WTC11 (cell line): ENCODE measurements at regions not wholly inside any gene's neighbourhood (a gene's known extent, or its start where the extent isn't known, plus 50 kb on each side); places are given as distances from the start of the nearest gene placed in this dataset.

Experiments
- ATAC-seq: fragments of 200-7000 bp; cut with Tn5 transposase; 2 replicates; pipeline ENCODE4 v1.10.0; 2021; ENCODE audit warnings: mild to moderate bottlenecking, moderate library complexity
- CTCF ChIA-PET: fragments of 300-600 bp; sonication (Branson Sonifier 250); formaldehyde crosslinking; loops from one replicate; lab custom pipeline; 2021; ENCODE audit warnings: antibody characterized with exemption; lab: Charles Lee
- POLR2A ChIA-PET: fragments of 350-600 bp; sonication (Branson Sonifier 250); formaldehyde crosslinking; loops from one replicate; lab custom pipeline; 2021; ENCODE audit warnings: antibody characterized with exemption; lab: Charles Lee
- DNase-seq: peaks from one replicate; pipeline ENCODE4 v3.0.0; 2021; ENCODE audit warnings: low spot score
- H3K27ac Mint-ChIP-seq: 2 replicates; pipeline ENCODE4 v1.8.0; 2021; ENCODE audit warnings: mixed read lengths
- H3K27me3 Mint-ChIP-seq: 2 replicates; pipeline ENCODE4 v1.8.0; 2021; ENCODE audit warnings: low read depth, mild to moderate bottlenecking, moderate library complexity, mixed read lengths
- H3K36me3 Mint-ChIP-seq: 2 replicates; pipeline ENCODE4 v1.8.0; 2021; ENCODE audit warnings: mixed read lengths
- H3K4me1 Mint-ChIP-seq: 2 replicates; pipeline ENCODE4 v1.8.0; 2022; ENCODE audit warnings: mixed read lengths
- H3K4me3 Mint-ChIP-seq: 2 replicates; pipeline ENCODE4 v1.8.0; 2021; ENCODE audit warnings: mild to moderate bottlenecking, moderate library complexity, mixed read lengths
- H3K9me3 Mint-ChIP-seq: 2 replicates; pipeline ENCODE4 v1.8.0; 2021; ENCODE audit warnings: mixed read lengths
- AFF4 ChIP-seq: sonication (generic); formaldehyde crosslinking; IDR thresholded peaks from 2 replicates; pipeline ENCODE4 v1.8.1; 2023; ENCODE audit warnings: mild to moderate bottlenecking, missing genetic modification reagents, borderline replicate concordance
- ATF2 ChIP-seq: sonication (generic); formaldehyde crosslinking; IDR thresholded peaks from 2 replicates; pipeline ENCODE4 v1.8.1; 2022; ENCODE audit warnings: low read depth, missing genetic modification reagents, borderline replicate concordance
- ATF3 ChIP-seq: sonication (generic); formaldehyde crosslinking; conservative IDR thresholded peaks from 2 replicates; pipeline ENCODE4 v1.8.1; 2022; ENCODE audit warnings: mild to moderate bottlenecking, missing genetic modification reagents
- CDX4 ChIP-seq: fragments of 250-450 bp; sonication (Bioruptor Pico); IDR thresholded peaks from 2 replicates; pipeline ENCODE4 v1.9.0; 2021; ENCODE audit warnings: moderate library complexity, mild to moderate bottlenecking, inconsistent platforms, borderline replicate concordance
- CTCF ChIP-seq: fragments of 200-600 bp; IDR thresholded peaks from 2 replicates; pipeline ENCODE4 v1.8.0; 2022; ENCODE audit warnings: antibody characterized with exemption
- ERG ChIP-seq: fragments of 250-450 bp; sonication (Bioruptor Pico); IDR thresholded peaks from 2 replicates; pipeline ENCODE4 v1.8.0; 2021; ENCODE audit warnings: mild to moderate bottlenecking
- FOXJ3 ChIP-seq: sonication (generic); formaldehyde crosslinking; IDR thresholded peaks from 2 replicates; pipeline ENCODE4 v1.9.0; 2021; ENCODE audit warnings: missing genetic modification reagents, mild to moderate bottlenecking, borderline replicate concordance
- GTF2I ChIP-seq: fragments of 250-450 bp; sonication (Bioruptor Pico); conservative IDR thresholded peaks from 2 replicates; pipeline ENCODE4 v1.4.0; 2021; ENCODE audit warnings: mild to moderate bottlenecking
- HMGXB4 ChIP-seq: sonication (generic); formaldehyde crosslinking; IDR thresholded peaks from 2 replicates; pipeline ENCODE4 v1.8.1; 2023; ENCODE audit warnings: mild to moderate bottlenecking, moderate library complexity, missing genetic modification reagents
- KAT7 ChIP-seq: sonication (generic); formaldehyde crosslinking; IDR thresholded peaks from 2 replicates; pipeline ENCODE4 v1.8.1; 2023; ENCODE audit warnings: missing genetic modification reagents, mild to moderate bottlenecking, borderline replicate concordance
- MLX ChIP-seq: sonication (generic); formaldehyde crosslinking; IDR thresholded peaks from 2 replicates; pipeline ENCODE4 v1.8.1; 2023; ENCODE audit warnings: mild to moderate bottlenecking, missing genetic modification reagents, moderate library complexity
- MXD4 ChIP-seq: fragments of 250-450 bp; sonication (Bioruptor Pico); IDR thresholded peaks from 2 replicates; pipeline ENCODE4 v1.8.0; 2021; ENCODE audit warnings: mild to moderate bottlenecking, moderate library complexity, borderline replicate concordance
- SMAD3 ChIP-seq: sonication (generic); formaldehyde crosslinking; IDR thresholded peaks from 2 replicates; pipeline ENCODE4 v1.8.0; 2022; ENCODE audit warnings: missing genetic modification reagents, mild to moderate bottlenecking, borderline replicate concordance
- TEAD4 ChIP-seq: sonication (generic); formaldehyde crosslinking; IDR thresholded peaks from 2 replicates; pipeline ENCODE4 v1.8.0; 2022; ENCODE audit warnings: mild to moderate bottlenecking, missing genetic modification reagents
- USF1 ChIP-seq: sonication (generic); formaldehyde crosslinking; IDR thresholded peaks from 2 replicates; pipeline ENCODE4 v1.8.0; 2022; ENCODE audit warnings: mild to moderate bottlenecking, missing genetic modification reagents
- ZMAT4 ChIP-seq: fragments of 250-450 bp; sonication (Bioruptor Pico); IDR thresholded peaks from 2 replicates; pipeline ENCODE4 v1.9.0; 2021; ENCODE audit warnings: mild to moderate bottlenecking
- ZNF416 ChIP-seq: fragments of 250-450 bp; sonication (Bioruptor Pico); IDR thresholded peaks from 2 replicates; pipeline ENCODE4 v1.9.0; 2021; ENCODE audit warnings: mild to moderate bottlenecking, inconsistent platforms
- ZNF512 ChIP-seq: sonication (generic); formaldehyde crosslinking; IDR thresholded peaks from 2 replicates; pipeline ENCODE4 v1.8.1; 2022; ENCODE audit warnings: missing genetic modification reagents, borderline replicate concordance
- ZNF671 ChIP-seq: fragments of 250-450 bp; sonication (Bioruptor Pico); IDR thresholded peaks from 2 replicates; pipeline ENCODE4 v1.8.0; 2021; ENCODE audit warnings: mild to moderate bottlenecking

GRCh38 chr20:5377484-5377883 is 60.7 kb upstream of the PROKR2 start:
- DNase-seq (no peak), ATAC-seq (no peak)
- no peaks in the 10 kb centered on the region; the same call in 1 of the 2 replicates for H3K27me3 Mint-ChIP-seq
- no peaks in the 10 kb centered on the region for H3K4me1 Mint-ChIP-seq
- TF ChIP-seq MLX (CRISPR knock-in tag) (no peak), ZNF512 (CRISPR knock-in tag) (no peak), ATF2 (no peak), ATF3 (CRISPR knock-in tag) (no peak), TEAD4 (CRISPR knock-in tag) (no peak), SMAD3 (CRISPR knock-in tag) (no peak), AFF4 (CRISPR knock-in tag) (no peak), CDX4 (CRISPR knock-in tag) (no peak), ZNF416 (CRISPR knock-in tag) (no peak), HMGXB4 (CRISPR knock-in tag) (no peak), ZNF671 (no peak), FOXJ3 (CRISPR knock-in tag) (no peak)
- no peak overlapping the region for H3K27ac Mint-ChIP-seq
- no peaks in the 10 kb centered on the region for H3K36me3 Mint-ChIP-seq
- ChIA-PET CTCF (interaction anchor here (1.2 kb wide), 1 partner anchor 71 kb away, joined by 3 read pairs; no protein-coding TSS in a partner anchor), POLR2A (no interaction called here)
- peaks cover 9% of the 10 kb centered on the region; the same call in 1 of the 2 replicates for H3K9me3 Mint-ChIP-seq
- no peak overlapping the region for H3K4me3 Mint-ChIP-seq

GRCh38 chr20:5376228-5376627 is 59.5 kb upstream of the PROKR2 start:
- no peak overlapping the region for H3K27ac Mint-ChIP-seq
- H3K4me3 Mint-ChIP-seq = no peak overlapping the region
- DNase-seq = no peak
- no peak for ATAC-seq
- H3K27me3 Mint-ChIP-seq = peaks cover 4% of the 10 kb centered on the region
- 0 out of 2 replicates have a peak, but pooled peaks cover 3% of the 10 kb centered on the region for H3K9me3 Mint-ChIP-seq
- no peaks in the 10 kb centered on the region for H3K4me1 Mint-ChIP-seq
- no peaks in the 10 kb centered on the region for H3K36me3 Mint-ChIP-seq
- ChIA-PET CTCF (interaction anchor here (1.2 kb wide), 2 partner anchors 73 to 154 kb away, joined by 3 read pairs; no protein-coding TSS in a partner anchor), POLR2A (no interaction called here)
- TF ChIP-seq MXD4 (CRISPR knock-in tag) (no peak), ERG (CRISPR knock-in tag) (no peak), USF1 (CRISPR knock-in tag) (no peak), KAT7 (CRISPR knock-in tag) (no peak), ZMAT4 (CRISPR knock-in tag) (no peak), GTF2I (CRISPR knock-in tag) (no peak), ATF3 (CRISPR knock-in tag) (no peak), CTCF (no peak)
